GM18499 (cell line): ENCODE measurements at regions not wholly inside any gene's neighbourhood (a gene's known extent, or its start where the extent isn't known, plus 50 kb on each side); places are given as distances from the start of the nearest gene placed in this dataset.
"Not testable (repeated sequence)": the region's sequence is repeated elsewhere in the genome, so short reads cannot be mapped to it uniquely, and the experiment has no call there.

ENCODE experiments used
- ATAC-seq: cut with Tn5 transposase; IDR thresholded peaks from one replicate; pipeline ENCODE4 v1.9.1; 2021; ENCODE audit warnings: moderate number of reproducible peaks; ENCODE audit not compliant: insufficient read depth, unreplicated experiment

DNA sequence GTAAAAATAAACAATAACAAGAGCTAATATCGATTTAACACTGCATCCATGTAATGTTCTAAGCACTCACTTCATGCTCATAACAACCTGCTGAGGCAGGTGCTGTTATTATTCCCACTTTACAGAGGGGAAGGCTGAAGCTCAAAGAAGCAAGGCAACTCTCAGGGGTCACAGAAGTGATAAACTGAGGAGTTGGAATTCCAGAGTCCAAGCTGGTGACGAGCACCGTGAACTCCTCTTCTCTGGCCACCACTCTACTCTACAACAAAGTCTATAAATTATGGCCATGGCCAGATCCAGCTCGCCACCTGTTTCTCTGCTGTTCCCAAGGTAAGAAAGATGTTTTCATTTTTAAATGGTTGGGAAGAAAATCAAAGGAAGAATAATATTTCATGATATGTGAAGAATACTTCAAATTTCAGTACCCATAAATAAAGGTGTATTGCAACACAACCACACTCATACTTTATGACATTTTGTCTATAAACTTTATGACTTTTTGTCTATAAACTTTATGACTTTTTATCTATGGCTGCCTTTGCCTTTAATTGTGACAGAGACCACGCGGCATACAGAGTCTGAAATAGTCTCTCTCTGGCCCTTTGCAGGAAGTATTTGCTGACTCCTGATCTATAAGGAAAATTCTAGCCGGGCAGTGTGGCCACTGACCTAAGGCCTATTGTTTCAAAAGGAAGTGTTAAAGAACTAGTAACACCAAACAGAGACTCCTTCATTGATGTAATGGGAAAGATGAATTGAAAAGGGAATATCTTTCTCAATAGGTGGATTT, 113.2 kb upstream of the KCNG1 start:
- no peak for ATAC-seq

DNA sequence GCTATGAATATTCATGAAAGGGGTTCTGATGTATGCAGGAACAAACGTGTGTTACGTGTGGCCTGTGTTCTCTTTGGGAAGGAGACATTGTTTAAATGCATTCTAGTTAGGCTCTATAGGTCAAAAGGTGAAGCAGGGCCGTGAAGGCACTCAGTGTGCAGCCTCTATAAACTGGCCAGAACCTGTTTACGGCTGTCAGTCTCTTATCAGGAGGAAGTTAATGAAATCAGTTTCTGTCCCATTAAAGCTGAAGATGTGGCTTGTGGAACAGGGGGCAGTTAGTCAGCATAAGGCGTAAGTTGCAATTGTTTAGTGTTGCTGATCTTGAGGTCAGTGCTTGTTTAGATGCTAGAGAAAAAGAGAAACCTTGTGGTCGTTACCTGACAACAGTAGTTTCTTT, 111.5 kb upstream of the KCNG1 start:
- ATAC-seq, result no peak

DNA sequence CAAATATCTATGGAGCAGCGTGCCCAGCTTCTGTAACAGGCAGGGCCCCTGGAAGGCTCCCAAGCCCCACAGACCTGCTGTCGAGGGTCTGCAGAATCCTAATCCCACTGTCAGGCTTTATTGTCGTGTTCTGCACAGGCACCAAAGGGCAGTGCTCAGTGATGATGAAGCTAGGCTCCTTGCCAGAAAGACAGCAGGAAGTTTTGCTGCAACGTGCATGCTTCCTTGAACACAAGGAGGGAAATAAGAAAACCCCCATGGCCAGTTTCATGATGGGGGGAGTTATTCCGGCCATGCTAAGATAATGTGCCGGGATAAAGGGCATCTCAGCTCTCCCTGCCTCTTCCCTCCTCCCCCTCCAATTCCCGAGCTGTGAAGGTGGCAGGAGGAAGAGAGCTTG, 109.4 kb upstream of the KCNG1 start:
- no peak for ATAC-seq

DNA sequence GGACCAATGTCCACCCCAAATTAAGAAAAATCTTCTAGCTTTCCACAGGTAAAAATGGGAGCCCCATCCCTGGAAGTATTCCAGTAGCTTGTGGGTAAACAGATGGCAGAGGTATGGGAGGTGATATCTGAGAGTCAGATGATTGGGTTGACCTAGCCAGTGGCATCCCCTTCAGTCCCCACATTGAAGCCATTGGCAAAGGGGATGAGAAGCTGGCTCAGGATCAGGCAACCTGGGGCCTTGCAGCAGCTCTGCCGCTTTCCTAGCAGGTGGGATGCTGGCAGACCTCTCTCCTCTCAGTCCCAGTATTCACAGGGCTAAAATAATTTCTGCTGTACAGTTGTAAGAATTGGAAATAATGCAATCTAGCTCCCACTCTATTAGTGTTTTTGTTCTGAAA, 108.9 kb upstream of the KCNG1 start:
- ATAC-seq, result no peak

DNA sequence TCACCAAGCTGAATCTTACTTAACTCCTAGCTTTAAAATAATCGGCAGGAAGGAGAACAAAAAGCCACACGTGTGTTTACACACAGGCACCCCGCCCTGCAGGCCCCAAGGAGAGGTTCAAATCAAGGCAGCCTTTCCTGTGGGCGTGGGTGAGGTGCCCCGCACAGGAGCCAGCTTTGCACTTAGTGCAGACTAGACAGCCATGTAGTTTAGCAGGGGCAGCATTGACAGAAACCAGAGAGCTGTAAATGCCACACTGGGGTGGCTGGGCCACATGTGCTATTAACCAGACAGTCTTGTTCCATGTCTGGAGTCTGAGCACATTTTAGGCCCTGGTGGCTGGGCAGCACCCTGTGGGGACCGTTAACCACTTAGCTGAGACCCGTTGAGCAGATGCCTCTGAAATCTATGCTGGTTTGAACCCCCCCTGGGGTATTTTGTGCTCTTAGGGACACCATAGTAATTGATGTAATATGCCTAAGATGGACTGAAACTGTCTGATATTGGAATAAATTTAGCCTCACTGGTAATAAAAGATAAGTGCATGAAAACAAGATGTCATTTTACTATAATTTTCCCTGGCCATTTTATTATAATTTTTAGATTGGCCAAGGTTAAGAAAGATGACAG, 106.4 kb upstream of the KCNG1 start:
- no peak for ATAC-seq

DNA sequence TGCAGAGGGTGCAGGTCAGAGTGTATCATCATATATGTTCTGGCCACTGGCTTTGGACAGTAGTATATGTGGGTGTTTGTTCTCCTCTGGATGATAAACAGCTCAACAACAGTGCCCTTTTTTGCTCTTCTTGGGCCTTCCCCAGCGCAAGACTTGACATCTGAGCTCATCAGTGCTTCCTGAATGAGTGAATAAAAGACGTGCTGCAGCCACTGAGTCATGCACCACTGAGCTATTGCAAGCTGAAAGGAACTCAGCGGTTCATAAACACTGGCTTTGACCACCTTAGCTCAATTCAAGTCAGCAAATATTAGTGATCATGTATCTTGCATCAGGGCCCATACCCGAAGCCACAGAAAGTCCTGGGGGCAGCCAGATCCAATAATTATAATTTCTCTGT, 105.3 kb upstream of the KCNG1 start:
- ATAC-seq, result peak; percentile 56

DNA sequence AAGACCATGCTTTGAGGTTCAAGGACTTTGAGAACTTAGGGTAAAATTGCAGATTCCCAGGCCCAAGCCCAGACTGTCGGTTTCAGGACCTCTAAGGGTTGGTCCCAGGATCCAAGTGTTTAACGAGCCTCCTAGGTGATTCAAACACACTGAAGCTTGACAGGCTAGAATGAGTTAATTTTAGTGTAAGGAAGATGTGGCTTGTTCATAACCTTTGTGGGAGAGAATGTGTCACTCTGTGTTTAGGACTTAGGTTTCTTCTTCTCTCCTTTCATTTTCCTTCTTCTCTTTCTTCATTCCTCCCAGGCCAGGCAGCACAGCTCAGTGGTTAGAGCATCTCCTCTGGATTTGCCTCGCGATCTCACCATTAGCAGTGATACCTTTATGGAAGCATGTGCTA, 104.8 kb upstream of the KCNG1 start:
- ATAC-seq, result no peak

DNA sequence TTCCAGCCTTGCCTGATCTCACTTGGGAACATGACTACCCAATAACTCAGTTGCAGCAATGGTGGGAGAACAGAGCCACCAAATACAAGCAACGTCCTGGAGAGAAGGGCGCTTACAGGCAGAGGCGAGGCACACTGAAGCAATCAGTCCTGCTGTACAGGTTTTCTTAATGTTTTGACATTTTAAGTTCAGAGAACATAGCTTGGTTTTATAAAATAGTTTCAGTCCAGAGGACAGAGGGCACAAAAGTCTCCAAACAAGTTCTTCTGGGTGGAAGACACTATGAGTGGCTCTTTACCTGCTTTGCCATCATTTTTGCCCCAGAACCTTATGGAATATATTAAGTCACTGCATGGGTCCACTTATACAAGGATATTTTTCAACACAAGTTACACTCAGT, 103.4 kb upstream of the KCNG1 start:
- no peak for ATAC-seq

DNA sequence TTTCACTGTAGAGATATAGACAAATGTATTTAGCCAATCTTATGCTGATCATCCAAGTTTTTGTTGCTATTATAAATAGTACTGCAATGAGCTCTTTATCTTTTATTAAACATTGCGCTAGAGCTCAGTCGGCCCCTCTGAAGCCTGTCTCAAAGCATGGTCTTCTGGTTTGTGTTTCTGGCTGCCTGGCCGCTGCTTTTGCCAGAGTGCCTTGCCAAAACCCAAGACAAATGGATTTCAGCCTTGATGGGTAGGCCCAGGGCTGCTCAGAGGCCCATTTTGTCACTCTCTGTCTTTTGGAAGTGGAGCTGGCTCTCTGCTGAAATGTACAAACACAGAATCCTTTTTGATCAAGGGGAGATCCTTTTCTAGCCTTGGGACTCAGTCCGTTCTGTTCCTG, 102.9 kb upstream of the KCNG1 start:
- no peak for ATAC-seq

DNA sequence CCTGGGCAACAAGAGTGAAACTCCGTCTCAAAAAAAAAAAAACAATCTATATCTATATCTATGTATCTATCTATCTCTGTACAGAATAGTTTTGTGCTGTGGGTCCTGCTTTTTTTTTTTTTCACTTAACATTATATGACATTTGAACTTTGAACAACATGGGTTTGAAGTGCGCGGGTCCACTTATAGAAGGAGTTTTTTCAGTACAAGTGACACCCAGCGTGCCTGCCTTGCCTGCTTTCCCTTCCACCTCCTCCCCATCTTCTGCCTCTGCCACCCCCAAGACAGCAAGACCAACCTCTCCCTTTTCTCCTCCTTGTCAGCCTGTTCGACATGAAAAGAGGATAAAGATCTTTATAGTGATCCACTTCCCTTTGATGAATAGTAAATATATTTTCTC, 102.2 kb upstream of the KCNG1 start:
- no peak for ATAC-seq

DNA sequence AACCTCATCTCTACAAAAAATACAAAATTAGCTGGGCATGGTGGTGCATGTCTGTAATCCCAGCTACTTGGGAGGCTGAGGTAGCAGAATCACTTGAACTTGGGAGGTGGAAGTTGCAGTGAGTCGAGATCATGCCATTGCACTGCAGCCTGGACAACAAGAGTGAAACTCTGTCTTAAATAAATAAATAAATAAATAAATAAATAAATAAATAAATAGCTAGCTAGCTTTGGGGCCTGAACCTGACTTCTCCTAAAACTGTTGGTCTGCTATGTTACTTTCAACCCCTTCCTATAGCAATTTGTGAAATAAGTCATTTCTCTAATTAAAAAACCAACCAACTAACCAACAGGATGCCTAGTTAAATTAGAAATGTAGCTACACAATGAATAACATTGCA, 101.0 kb upstream of the KCNG1 start:
- ATAC-seq, result not testable (repeated sequence)

DNA sequence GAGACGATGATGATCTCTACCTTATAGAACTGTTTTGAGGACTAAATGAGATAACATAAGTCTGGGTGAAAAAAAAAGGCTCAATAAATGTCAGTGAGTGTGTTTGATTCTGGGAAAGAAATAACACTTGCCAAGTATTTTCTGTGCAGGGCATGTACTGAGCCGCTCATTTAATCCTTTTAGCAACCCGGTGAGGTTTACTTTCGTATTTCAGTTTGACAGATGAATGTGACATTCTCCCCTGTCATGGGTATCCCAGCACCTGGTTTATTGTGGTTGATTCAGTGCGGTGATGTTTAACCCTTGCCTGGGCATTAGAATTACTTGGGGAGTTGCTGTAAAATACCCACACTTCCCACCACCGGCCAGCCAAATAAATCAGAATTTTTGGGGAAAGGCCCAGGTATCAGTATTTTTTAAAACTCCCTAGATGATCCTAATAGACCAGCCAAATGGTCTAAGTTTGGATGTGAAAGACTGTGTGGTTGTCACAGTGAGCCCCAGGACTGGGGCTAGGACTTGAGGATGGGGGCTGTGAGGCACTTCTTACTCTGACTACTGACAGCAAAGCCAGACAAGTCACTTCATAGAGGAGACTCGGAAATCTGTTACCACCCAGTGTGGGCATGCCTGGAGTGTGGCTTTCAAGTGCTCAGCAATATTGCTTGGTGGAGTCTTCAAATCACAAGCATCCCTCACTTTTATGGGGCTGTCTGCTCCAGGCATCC, 100.2 kb upstream of the KCNG1 start:
- no peak for ATAC-seq

DNA sequence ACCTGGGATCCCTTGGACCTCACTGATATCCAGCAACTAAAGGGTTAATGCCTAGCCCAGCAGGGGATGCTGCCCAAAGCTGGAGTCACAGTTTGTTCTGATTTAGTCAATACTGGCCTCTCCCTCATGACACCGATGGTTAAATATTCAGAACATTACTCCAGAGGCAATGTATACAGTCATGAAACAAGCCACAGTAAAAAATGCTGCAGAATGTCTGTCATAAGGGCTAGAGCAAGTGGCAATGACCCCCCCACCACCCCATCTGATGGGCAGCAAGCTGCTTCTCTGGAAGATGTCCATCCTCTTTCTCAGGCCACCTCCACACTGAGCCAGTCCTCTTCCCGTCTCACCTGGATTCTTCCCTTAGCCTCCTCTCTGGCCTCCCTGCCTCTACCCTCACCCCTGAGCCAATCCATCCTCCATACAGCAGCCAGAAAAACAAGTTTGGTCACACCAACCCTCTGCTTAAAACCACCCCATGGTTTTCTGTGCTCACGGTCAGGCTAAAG, 99.0 kb upstream of the KCNG1 start:
- no peak for ATAC-seq

DNA sequence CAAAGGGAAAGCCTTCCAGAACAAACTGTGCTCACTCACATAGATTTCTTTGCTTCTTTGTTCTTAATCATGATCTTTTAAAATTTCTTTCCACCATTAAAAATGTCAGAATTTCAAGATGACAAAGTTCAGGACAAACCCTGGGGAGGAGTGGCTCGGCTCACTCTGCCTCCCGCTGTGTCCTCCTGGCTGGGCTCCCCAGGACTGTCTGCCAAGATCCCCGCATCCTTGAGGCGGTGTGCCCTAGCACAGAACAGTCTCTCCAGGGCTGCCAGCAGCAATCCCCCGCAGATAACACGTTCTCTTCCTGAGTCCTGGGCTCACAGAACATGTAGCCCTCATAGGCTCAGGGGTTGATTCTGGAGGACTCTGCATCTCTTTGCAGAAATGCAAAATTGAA, 98.4 kb upstream of the KCNG1 start:
- no peak for ATAC-seq

DNA sequence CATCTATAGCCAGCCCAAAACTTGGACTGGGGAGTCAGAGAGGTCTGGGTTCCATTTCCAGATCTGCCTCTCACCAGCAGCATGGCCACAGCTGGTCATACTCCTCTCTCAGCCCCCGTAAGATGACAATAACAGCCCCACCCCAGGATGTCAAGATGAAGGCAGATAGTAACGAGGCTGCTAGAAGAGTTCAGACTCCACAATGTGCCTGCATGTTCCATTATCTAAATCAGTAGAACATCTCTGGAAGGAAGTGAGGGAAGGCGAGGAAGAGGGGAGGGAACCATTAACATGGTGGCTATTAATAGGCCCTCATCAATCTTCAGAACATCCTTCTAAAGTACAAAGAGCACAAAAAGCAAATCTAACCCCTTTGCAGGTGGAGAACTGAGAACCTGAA, 98.0 kb upstream of the KCNG1 start:
- no peak for ATAC-seq

DNA sequence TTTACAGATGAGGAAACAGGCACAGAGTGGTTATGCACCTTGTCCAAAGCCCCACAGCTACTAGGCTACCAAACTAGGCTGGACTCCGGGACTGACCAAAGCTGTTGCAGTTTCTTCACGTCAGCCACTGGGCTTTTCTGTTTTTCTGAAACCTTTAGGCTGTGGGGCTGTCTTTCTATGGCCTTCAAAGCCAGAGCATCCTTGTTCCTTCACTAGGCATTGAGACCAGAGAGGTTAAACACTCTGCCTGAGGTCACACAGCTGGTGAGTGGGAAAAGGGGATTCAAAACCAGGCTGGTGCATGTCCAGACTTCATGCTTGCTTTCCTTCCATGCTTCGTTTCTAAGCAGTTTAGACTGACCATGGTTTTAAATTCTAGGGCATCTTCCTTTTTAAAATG, 97.5 kb upstream of the KCNG1 start:
- no peak for ATAC-seq

DNA sequence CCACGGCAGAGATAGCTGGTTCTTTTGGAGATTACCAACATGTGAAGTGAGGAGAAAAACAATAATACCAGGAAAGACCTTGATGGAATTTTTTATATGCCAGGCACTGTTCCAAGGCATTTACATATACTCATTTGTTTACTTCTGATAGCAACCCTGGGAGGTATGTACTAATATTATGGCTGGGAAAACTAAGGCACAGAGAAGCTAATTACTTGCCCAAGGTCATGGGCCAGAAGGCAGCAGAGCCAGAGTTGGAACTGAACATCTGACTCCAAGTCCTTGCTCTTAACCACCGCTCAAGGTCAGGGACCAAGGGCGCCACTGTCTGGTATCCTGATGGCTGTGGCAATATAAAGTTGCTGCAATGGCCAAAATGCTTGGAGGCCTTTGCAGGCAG, 97.0 kb upstream of the KCNG1 start:
- ATAC-seq, result no peak

DNA sequence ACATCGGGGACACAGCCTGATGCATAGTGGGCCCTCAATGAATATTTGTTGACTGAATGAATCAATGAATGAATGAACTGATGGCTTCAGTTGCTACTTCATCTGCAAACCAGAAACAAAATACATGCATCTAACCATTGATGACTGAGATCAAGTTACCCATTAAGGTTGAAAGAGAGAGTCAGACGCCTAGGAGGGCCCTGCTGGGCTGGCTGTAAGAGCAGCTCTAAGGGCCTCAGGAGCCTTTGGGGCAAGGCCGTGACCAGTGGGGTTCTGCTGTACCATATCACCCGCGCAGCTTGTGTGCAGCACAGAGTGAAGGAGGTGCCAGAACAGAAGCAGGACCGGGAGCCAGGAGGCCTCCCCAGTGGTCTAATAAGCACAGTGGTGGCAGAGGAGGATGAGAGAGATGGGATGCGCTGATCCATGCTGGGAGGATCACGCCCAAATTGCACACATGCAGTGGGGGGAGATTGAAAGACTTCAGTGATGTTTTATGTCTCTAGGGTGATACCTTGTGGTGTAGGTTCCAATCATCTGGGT, 96.1 kb upstream of the KCNG1 start:
- no peak for ATAC-seq

DNA sequence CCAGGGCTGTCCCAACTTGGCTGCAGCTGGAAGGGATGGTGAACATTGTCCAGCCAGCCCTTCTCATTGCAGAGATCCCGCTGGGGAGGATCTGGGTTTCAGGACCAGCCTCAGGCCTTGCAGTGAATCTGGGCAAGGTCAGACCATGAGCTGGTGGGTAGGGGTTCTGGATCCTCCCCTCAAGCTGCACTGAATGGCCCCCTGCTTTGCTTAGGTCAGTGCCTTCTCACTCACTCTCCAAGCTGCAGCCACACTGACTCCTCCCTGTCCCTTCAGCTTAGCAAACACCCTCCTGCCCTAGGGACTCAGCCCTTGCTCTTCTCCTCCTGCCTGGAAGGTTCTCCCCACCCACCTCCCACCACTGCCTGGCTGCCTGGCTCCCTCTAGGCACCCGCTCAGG, 95.3 kb upstream of the KCNG1 start:
- ATAC-seq, result no peak

DNA sequence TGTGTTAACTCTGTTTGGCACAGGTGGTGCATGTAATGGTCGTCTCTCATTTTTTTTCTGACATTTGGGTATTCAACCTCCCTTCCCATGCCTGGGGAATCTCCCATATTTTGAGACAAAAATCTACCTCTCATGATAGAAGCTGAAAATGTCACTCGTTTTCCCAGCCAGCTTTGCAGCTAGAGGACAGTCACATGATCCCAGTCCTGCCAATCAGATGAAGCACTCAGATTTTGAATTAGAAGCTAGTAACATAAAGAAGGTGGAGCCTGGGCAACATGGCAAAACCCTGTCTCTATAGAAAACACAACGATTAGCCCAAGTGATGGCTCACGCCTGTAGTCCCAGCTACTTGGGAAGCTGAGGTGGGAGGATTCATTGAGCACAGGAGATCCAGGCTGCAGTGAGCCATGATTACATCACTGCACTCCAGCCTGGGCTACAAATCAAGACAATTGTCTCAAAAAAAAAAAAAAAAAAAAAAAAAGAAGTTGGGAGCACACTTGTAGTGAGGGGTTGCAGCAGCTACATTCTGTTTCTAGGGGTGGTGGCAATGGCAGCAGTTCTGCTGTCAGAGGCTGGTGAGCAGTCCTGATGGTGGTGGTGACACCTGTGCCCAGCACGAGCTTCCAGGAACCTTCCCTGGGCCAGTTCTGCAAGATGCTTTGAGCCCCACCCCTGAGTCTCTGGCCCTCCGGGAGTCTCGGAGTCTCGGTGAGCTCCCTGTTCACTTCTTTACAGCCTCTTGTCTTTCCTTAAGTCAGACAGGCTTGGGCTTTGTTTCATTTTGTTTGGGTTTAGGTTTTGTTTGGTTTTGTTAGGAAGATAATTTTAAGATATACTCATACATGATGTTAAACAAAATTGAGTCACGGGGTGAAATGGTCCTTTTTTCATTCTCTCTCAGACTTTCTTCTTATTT, 94.1 kb upstream of the KCNG1 start:
- ATAC-seq, result no peak
